Epithelial cell of prostate (primary cell): ENCODE measurements at regions not wholly inside any gene's neighbourhood (a gene's known extent, or its start where the extent isn't known, plus 50 kb on each side); places are given as distances from the start of the nearest gene placed in this dataset.
A peak's percentile ranks its signal among the peaks of the same experiment; 100 is the strongest.

Source experiments
- DNase-seq: peaks from one replicate; pipeline ENCODE4 v3.0.0-alpha.2; 2011; ENCODE audit warnings: low read depth, low spot score
- H3K27ac ChIP-seq: fragments of 450-650 bp; 2 replicates; pipeline ENCODE4 v1.5.1; 2017; ENCODE audit warnings: mild to moderate bottlenecking

- no peak overlapping the region for H3K27ac ChIP-seq
- peak; percentile 37 for DNase-seq
Observed at GRCh38 chr10:62893036-62893435, 76.9 kb upstream of the EGR2 start.

GRCh38 chr10:62890395-62890794 lies 74.2 kb upstream of the EGR2 start:
- DNase-seq = no peak

GRCh38 chr10:62887642-62888041 lies 71.5 kb upstream of the EGR2 start:
- no peak overlapping the region for H3K27ac ChIP-seq
- DNase-seq = no peak

More at GRCh38 chr10:62890395-62890794, 74.2 kb upstream of the EGR2 start:
- H3K27ac ChIP-seq = no peak overlapping the region

- DNase-seq = no peak
Observed at GRCh38 chr10:62885684-62886461, 69.7 kb upstream of the EGR2 start.

GRCh38 chr10:62880162-62880561 lies 64.0 kb upstream of the EGR2 start:
- peak; percentile 40 for DNase-seq

More at GRCh38 chr10:62885684-62886461, 69.7 kb upstream of the EGR2 start:
- no peak overlapping the region for H3K27ac ChIP-seq

GRCh38 chr10:62873866-62874265 lies 57.7 kb upstream of the EGR2 start:
- H3K27ac ChIP-seq = no peak overlapping the region
- DNase-seq = no peak

More at GRCh38 chr10:62880162-62880561, 64.0 kb upstream of the EGR2 start:
- no peak overlapping the region for H3K27ac ChIP-seq

- DNase-seq = no peak
- no peak overlapping the region for H3K27ac ChIP-seq
Observed at GRCh38 chr10:62870866-62871265, 54.7 kb upstream of the EGR2 start.

GRCh38 chr10:62869958-62870357 lies 53.8 kb upstream of the EGR2 start:
- DNase-seq = no peak

GRCh38 chr10:62866941-62867340 lies 50.8 kb upstream of the EGR2 start:
- H3K27ac ChIP-seq = no peak overlapping the region
- DNase-seq = no peak

More at GRCh38 chr10:62869958-62870357, 53.8 kb upstream of the EGR2 start:
- no peak overlapping the region for H3K27ac ChIP-seq

- no peak for DNase-seq
- H3K27ac ChIP-seq = no peak overlapping the region
Observed at GRCh38 chr10:62866451-62866850, 50.3 kb upstream of the EGR2 start.
